WTC11 (cell line): ENCODE measurements at regions not wholly inside any gene's neighbourhood (a gene's known extent, or its start where the extent isn't known, plus 50 kb on each side); places are given as distances from the start of the nearest gene placed in this dataset.

Source experiments
- ATAC-seq: fragments of 200-7000 bp; cut with Tn5 transposase; 2 replicates; pipeline ENCODE4 v1.10.0; 2021; ENCODE audit warnings: mild to moderate bottlenecking, moderate library complexity
- CTCF ChIA-PET: fragments of 300-600 bp; sonication (Branson Sonifier 250); formaldehyde crosslinking; loops from one replicate; lab custom pipeline; 2021; ENCODE audit warnings: antibody characterized with exemption; lab: Charles Lee
- POLR2A ChIA-PET: fragments of 350-600 bp; sonication (Branson Sonifier 250); formaldehyde crosslinking; loops from one replicate; lab custom pipeline; 2021; ENCODE audit warnings: antibody characterized with exemption; lab: Charles Lee
- DNase-seq: peaks from one replicate; pipeline ENCODE4 v3.0.0; 2021; ENCODE audit warnings: low spot score
- H3K27ac Mint-ChIP-seq: 2 replicates; pipeline ENCODE4 v1.8.0; 2021; ENCODE audit warnings: mixed read lengths
- H3K27me3 Mint-ChIP-seq: 2 replicates; pipeline ENCODE4 v1.8.0; 2021; ENCODE audit warnings: low read depth, mild to moderate bottlenecking, moderate library complexity, mixed read lengths
- H3K36me3 Mint-ChIP-seq: 2 replicates; pipeline ENCODE4 v1.8.0; 2021; ENCODE audit warnings: mixed read lengths
- H3K4me1 Mint-ChIP-seq: 2 replicates; pipeline ENCODE4 v1.8.0; 2022; ENCODE audit warnings: mixed read lengths
- H3K4me3 Mint-ChIP-seq: 2 replicates; pipeline ENCODE4 v1.8.0; 2021; ENCODE audit warnings: mild to moderate bottlenecking, moderate library complexity, mixed read lengths
- H3K9me3 Mint-ChIP-seq: 2 replicates; pipeline ENCODE4 v1.8.0; 2021; ENCODE audit warnings: mixed read lengths
- ATF1 ChIP-seq: sonication (generic); formaldehyde crosslinking; IDR thresholded peaks from 2 replicates; pipeline ENCODE4 v1.8.1; 2023; ENCODE audit warnings: mild to moderate bottlenecking, moderate library complexity, missing genetic modification reagents
- ELF4 ChIP-seq: sonication (generic); formaldehyde crosslinking; IDR thresholded peaks from 2 replicates; pipeline ENCODE4 v1.8.1; 2022; ENCODE audit warnings: low read depth, mild to moderate bottlenecking, moderate library complexity, missing genetic modification reagents
- FOXP1 ChIP-seq: sonication (generic); formaldehyde crosslinking; IDR thresholded peaks from 2 replicates; pipeline ENCODE4 v1.8.0; 2022; ENCODE audit warnings: missing genetic modification reagents, mild to moderate bottlenecking, moderate library complexity, borderline replicate concordance
- GABPB1 ChIP-seq: sonication (generic); formaldehyde crosslinking; IDR thresholded peaks from 2 replicates; pipeline ENCODE4 v1.8.1; 2023; ENCODE audit warnings: mild to moderate bottlenecking, missing genetic modification reagents
- KAT7 ChIP-seq: sonication (generic); formaldehyde crosslinking; IDR thresholded peaks from 2 replicates; pipeline ENCODE4 v1.8.1; 2023; ENCODE audit warnings: missing genetic modification reagents, mild to moderate bottlenecking, borderline replicate concordance
- NFE2L1 ChIP-seq: sonication (generic); formaldehyde crosslinking; IDR thresholded peaks from 2 replicates; pipeline ENCODE4 v1.8.1; 2023; ENCODE audit warnings: missing genetic modification reagents
- NR3C1 ChIP-seq: sonication (generic); formaldehyde crosslinking; conservative IDR thresholded peaks from 2 replicates; pipeline ENCODE4 v1.8.1; 2023; ENCODE audit warnings: low read depth, mild to moderate bottlenecking, missing genetic modification reagents
- SOX15 ChIP-seq: fragments of 250-450 bp; sonication (Bioruptor Pico); IDR thresholded peaks from 2 replicates; pipeline ENCODE4 v1.9.0; 2021; ENCODE audit warnings: mild to moderate bottlenecking
- SP1 ChIP-seq: sonication (generic); formaldehyde crosslinking; conservative IDR thresholded peaks from 2 replicates; pipeline ENCODE4 v1.8.1; 2022; ENCODE audit warnings: missing genetic modification reagents
- ZNF263 ChIP-seq: sonication (generic); formaldehyde crosslinking; IDR thresholded peaks from 2 replicates; pipeline ENCODE4 v1.8.1; 2022; ENCODE audit warnings: low read depth, mild to moderate bottlenecking, moderate library complexity, missing genetic modification reagents
- ZNF317 ChIP-seq: sonication (generic); formaldehyde crosslinking; IDR thresholded peaks from 2 replicates; pipeline ENCODE4 v1.8.1; 2023; ENCODE audit warnings: low read depth, mild to moderate bottlenecking, moderate library complexity, missing genetic modification reagents, borderline replicate concordance
- ZNF416 ChIP-seq: fragments of 250-450 bp; sonication (Bioruptor Pico); IDR thresholded peaks from 2 replicates; pipeline ENCODE4 v1.9.0; 2021; ENCODE audit warnings: mild to moderate bottlenecking, inconsistent platforms
- ZNF423 ChIP-seq: fragments of 250-450 bp; sonication (Bioruptor Pico); IDR thresholded peaks from 2 replicates; pipeline ENCODE4 v2.1.2; 2022; ENCODE audit warnings: mild to moderate bottlenecking, moderate library complexity
- TF ChIP-seq, protein P1 (sequence below): sonication (generic); formaldehyde crosslinking; IDR thresholded peaks from 2 replicates; pipeline ENCODE4 v1.8.0; 2022; ENCODE audit warnings: mild to moderate bottlenecking, missing genetic modification reagents
- TF ChIP-seq, protein P2 (sequence below): fragments of 250-450 bp; sonication (Bioruptor Pico); IDR thresholded peaks from 2 replicates; pipeline ENCODE4 v1.9.0; 2021; ENCODE audit warnings: mild to moderate bottlenecking, borderline replicate concordance
- TF ChIP-seq, protein P3 (sequence below): sonication (generic); formaldehyde crosslinking; IDR thresholded peaks from 2 replicates; pipeline ENCODE4 v1.8.0; 2022; ENCODE audit warnings: mild to moderate bottlenecking, missing genetic modification reagents
- TF ChIP-seq, protein P4 (sequence below): sonication (generic); formaldehyde crosslinking; IDR thresholded peaks from 2 replicates; pipeline ENCODE4 v1.8.1; 2023; ENCODE audit warnings: mild to moderate bottlenecking, missing genetic modification reagents
- TF ChIP-seq, protein P5 (sequence below): sonication (generic); formaldehyde crosslinking; IDR thresholded peaks from 2 replicates; pipeline ENCODE4 v1.8.1; 2022; ENCODE audit warnings: low read depth, missing genetic modification reagents, borderline replicate concordance
- TF ChIP-seq, protein P6 (sequence below): sonication (generic); formaldehyde crosslinking; conservative IDR thresholded peaks from 2 replicates; pipeline ENCODE4 v1.8.1; 2023; ENCODE audit warnings: mild to moderate bottlenecking, low read depth, missing genetic modification reagents, moderate library complexity
- TF ChIP-seq, protein P7 (sequence below): fragments of 200-600 bp; IDR thresholded peaks from 2 replicates; pipeline ENCODE4 v1.8.0; 2022; ENCODE audit warnings: antibody characterized with exemption

DNA sequence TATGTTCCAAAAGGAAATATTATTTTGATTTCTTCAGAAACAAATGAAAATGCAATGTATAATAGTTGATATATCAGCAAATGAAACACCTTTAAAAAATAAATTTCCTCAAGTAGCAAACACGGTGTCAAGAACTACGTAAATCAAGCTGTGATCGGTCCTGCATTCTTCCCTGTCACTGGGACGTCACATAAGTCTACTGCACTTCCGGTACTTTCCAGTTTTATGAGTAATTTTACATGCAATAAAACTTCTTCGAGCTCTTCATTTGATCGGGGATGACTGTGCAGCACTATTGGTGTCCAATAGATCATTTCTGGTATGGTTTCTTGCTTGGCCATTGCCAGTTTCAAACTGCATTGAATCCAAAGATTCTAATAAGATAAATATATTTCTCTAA lies 114.0 kb upstream of the VEGFC start:
- no peak for DNase-seq
- no peak for ATAC-seq
- Mint-ChIP-seq H3K4me1 (no peaks in the 10 kb centered on the region), H3K9me3 (no peaks in the 10 kb centered on the region), H3K27me3 (peaks cover 7% of the 10 kb centered on the region; the same call in 1 of the 2 replicates), H3K4me3 (no peak overlapping the region), H3K36me3 (no peaks in the 10 kb centered on the region), H3K27ac (no peak overlapping the region)
- CTCF ChIA-PET: no interaction called here
- no peak for TF ChIP-seq ATF1 (CRISPR knock-in tag)
- no peak for TF ChIP-seq ZNF263 (CRISPR knock-in tag)
- no peak for TF ChIP-seq NR3C1 (CRISPR knock-in tag)
- TF ChIP-seq, protein P1, sequence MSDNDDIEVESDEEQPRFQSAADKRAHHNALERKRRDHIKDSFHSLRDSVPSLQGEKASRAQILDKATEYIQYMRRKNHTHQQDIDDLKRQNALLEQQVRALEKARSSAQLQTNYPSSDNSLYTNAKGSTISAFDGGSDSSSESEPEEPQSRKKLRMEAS (CRISPR knock-in tag): no peak
- POLR2A ChIA-PET: no interaction called here

DNA sequence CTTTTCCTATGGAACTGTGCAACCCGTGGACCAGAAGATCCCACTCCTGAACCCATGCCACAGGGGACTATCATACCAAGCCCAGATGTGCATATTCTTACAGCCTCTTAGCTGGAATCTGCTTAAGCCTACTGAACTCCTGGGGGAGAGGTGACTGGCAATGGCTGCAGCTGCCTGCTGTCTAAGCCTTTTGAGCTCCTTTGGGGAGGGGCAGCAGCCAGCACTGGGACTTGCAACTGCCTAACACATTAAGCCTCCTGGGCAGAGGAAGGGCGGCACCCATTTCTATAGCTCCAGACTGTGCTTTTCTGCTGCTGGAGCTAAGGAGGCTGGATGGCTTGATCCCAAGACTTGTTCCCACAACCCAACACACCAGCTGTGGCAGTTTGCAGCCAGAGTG lies 117.9 kb upstream of the VEGFC start:
- CTCF ChIA-PET: no interaction called here

DNA sequence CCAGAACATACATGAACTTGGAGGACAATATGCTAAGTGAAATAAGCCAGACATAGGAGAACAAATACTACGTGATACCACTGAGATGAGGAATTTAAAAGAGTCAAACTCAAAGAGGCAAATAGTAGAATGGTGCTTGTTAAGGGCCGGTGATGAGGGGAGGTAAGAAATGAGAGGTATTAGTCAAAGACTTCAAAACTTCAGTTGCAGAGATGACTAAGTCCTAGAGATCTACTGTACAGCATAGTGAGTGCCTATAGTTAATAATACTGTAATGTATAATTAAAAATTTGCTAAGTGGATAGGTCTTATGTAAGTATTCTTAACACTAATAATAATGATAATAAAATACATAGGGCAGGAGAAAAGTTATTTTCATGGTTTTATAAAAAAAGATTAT lies 126.9 kb upstream of the VEGFC start:
- Mint-ChIP-seq H3K27me3 (no peaks in the 10 kb centered on the region), H3K27ac (no peak overlapping the region), H3K4me3 (no peak overlapping the region), H3K4me1 (no peaks in the 10 kb centered on the region), H3K36me3 (peaks cover 7% of the 10 kb centered on the region; the same call in 1 of the 2 replicates), H3K9me3 (peaks cover 20% of the 10 kb centered on the region)
- ATAC-seq: no peak
- no peak for DNase-seq
- CTCF ChIA-PET: no interaction called here
- POLR2A ChIA-PET: no interaction called here
- TF ChIP-seq SOX15 (CRISPR knock-in tag): no peak
- TF ChIP-seq, protein P2, sequence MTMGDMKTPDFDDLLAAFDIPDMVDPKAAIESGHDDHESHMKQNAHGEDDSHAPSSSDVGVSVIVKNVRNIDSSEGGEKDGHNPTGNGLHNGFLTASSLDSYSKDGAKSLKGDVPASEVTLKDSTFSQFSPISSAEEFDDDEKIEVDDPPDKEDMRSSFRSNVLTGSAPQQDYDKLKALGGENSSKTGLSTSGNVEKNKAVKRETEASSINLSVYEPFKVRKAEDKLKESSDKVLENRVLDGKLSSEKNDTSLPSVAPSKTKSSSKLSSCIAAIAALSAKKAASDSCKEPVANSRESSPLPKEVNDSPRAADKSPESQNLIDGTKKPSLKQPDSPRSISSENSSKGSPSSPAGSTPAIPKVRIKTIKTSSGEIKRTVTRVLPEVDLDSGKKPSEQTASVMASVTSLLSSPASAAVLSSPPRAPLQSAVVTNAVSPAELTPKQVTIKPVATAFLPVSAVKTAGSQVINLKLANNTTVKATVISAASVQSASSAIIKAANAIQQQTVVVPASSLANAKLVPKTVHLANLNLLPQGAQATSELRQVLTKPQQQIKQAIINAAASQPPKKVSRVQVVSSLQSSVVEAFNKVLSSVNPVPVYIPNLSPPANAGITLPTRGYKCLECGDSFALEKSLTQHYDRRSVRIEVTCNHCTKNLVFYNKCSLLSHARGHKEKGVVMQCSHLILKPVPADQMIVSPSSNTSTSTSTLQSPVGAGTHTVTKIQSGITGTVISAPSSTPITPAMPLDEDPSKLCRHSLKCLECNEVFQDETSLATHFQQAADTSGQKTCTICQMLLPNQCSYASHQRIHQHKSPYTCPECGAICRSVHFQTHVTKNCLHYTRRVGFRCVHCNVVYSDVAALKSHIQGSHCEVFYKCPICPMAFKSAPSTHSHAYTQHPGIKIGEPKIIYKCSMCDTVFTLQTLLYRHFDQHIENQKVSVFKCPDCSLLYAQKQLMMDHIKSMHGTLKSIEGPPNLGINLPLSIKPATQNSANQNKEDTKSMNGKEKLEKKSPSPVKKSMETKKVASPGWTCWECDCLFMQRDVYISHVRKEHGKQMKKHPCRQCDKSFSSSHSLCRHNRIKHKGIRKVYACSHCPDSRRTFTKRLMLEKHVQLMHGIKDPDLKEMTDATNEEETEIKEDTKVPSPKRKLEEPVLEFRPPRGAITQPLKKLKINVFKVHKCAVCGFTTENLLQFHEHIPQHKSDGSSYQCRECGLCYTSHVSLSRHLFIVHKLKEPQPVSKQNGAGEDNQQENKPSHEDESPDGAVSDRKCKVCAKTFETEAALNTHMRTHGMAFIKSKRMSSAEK (CRISPR knock-in tag): no peak
- TF ChIP-seq, protein P3, sequence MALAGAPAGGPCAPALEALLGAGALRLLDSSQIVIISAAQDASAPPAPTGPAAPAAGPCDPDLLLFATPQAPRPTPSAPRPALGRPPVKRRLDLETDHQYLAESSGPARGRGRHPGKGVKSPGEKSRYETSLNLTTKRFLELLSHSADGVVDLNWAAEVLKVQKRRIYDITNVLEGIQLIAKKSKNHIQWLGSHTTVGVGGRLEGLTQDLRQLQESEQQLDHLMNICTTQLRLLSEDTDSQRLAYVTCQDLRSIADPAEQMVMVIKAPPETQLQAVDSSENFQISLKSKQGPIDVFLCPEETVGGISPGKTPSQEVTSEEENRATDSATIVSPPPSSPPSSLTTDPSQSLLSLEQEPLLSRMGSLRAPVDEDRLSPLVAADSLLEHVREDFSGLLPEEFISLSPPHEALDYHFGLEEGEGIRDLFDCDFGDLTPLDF (CRISPR knock-in tag): no peak
- TF ChIP-seq, protein P4, sequence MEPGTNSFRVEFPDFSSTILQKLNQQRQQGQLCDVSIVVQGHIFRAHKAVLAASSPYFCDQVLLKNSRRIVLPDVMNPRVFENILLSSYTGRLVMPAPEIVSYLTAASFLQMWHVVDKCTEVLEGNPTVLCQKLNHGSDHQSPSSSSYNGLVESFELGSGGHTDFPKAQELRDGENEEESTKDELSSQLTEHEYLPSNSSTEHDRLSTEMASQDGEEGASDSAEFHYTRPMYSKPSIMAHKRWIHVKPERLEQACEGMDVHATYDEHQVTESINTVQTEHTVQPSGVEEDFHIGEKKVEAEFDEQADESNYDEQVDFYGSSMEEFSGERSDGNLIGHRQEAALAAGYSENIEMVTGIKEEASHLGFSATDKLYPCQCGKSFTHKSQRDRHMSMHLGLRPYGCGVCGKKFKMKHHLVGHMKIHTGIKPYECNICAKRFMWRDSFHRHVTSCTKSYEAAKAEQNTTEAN (CRISPR knock-in tag): no peak
- TF ChIP-seq SP1 (CRISPR knock-in tag): no peak
- no peak for TF ChIP-seq KAT7 (CRISPR knock-in tag)
- TF ChIP-seq ZNF317 (CRISPR knock-in tag): no peak
- TF ChIP-seq GABPB1 (CRISPR knock-in tag): no peak
- TF ChIP-seq, protein P5, sequence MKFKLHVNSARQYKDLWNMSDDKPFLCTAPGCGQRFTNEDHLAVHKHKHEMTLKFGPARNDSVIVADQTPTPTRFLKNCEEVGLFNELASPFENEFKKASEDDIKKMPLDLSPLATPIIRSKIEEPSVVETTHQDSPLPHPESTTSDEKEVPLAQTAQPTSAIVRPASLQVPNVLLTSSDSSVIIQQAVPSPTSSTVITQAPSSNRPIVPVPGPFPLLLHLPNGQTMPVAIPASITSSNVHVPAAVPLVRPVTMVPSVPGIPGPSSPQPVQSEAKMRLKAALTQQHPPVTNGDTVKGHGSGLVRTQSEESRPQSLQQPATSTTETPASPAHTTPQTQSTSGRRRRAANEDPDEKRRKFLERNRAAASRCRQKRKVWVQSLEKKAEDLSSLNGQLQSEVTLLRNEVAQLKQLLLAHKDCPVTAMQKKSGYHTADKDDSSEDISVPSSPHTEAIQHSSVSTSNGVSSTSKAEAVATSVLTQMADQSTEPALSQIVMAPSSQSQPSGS (CRISPR knock-in tag): no peak
- no peak for TF ChIP-seq ZNF423 (CRISPR knock-in tag)
- TF ChIP-seq NFE2L1: no peak
- TF ChIP-seq FOXP1: no peak
- TF ChIP-seq, protein P6, sequence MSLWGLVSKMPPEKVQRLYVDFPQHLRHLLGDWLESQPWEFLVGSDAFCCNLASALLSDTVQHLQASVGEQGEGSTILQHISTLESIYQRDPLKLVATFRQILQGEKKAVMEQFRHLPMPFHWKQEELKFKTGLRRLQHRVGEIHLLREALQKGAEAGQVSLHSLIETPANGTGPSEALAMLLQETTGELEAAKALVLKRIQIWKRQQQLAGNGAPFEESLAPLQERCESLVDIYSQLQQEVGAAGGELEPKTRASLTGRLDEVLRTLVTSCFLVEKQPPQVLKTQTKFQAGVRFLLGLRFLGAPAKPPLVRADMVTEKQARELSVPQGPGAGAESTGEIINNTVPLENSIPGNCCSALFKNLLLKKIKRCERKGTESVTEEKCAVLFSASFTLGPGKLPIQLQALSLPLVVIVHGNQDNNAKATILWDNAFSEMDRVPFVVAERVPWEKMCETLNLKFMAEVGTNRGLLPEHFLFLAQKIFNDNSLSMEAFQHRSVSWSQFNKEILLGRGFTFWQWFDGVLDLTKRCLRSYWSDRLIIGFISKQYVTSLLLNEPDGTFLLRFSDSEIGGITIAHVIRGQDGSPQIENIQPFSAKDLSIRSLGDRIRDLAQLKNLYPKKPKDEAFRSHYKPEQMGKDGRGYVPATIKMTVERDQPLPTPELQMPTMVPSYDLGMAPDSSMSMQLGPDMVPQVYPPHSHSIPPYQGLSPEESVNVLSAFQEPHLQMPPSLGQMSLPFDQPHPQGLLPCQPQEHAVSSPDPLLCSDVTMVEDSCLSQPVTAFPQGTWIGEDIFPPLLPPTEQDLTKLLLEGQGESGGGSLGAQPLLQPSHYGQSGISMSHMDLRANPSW: no peak
- TF ChIP-seq, protein P7, sequence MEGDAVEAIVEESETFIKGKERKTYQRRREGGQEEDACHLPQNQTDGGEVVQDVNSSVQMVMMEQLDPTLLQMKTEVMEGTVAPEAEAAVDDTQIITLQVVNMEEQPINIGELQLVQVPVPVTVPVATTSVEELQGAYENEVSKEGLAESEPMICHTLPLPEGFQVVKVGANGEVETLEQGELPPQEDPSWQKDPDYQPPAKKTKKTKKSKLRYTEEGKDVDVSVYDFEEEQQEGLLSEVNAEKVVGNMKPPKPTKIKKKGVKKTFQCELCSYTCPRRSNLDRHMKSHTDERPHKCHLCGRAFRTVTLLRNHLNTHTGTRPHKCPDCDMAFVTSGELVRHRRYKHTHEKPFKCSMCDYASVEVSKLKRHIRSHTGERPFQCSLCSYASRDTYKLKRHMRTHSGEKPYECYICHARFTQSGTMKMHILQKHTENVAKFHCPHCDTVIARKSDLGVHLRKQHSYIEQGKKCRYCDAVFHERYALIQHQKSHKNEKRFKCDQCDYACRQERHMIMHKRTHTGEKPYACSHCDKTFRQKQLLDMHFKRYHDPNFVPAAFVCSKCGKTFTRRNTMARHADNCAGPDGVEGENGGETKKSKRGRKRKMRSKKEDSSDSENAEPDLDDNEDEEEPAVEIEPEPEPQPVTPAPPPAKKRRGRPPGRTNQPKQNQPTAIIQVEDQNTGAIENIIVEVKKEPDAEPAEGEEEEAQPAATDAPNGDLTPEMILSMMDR: no peak

More for the DNA sequence above, 117.9 kb upstream of the VEGFC start:
- H3K4me3 Mint-ChIP-seq: no peak overlapping the region
- POLR2A ChIA-PET: no interaction called here
- DNase-seq: no peak
- H3K9me3 Mint-ChIP-seq: peaks cover 22% of the 10 kb centered on the region
- TF ChIP-seq ZNF263 (CRISPR knock-in tag) (no peak), ZNF416 (CRISPR knock-in tag) (no peak), SOX15 (CRISPR knock-in tag) (no peak), ELF4 (no peak)
- TF ChIP-seq, all 79 proteins: peak for 0
- Mint-ChIP-seq H3K4me1 (no peaks in the 10 kb centered on the region), H3K27ac (no peak overlapping the region), H3K27me3 (peaks cover 7% of the 10 kb centered on the region; the same call in 1 of the 2 replicates), H3K36me3 (peaks cover 3% of the 10 kb centered on the region; the same call in 1 of the 2 replicates)
- ATAC-seq: no peak
